ENCODE measurements at regions not wholly inside any gene's neighbourhood (a gene's known extent, or its start where the extent isn't known, plus 50 kb on each side); places are given as distances from the start of the nearest gene placed in this dataset.

- TF ChIP-seq CTCF (IDR thresholded peaks at IDR 0.05): no peak
- no peak for TF ChIP-seq POLR2A (IDR thresholded peaks at IDR 0.05)
These were observed 162.4 kb downstream of the NSUN3 start for GRCh38 chr3:94225148-94225865.
